ENCODE measurements at regions not wholly inside any gene's neighbourhood (a gene's known extent, or its start where the extent isn't known, plus 50 kb on each side); places are given as distances from the start of the nearest gene placed in this dataset.
A peak's percentile ranks its signal among the peaks of the same experiment; 100 is the strongest.

GRCh38 chr10:4639960-4640359 is 186.0 kb upstream of the AKR1E2 start:
- Histone ChIP-seq H3K4me3 (ENCODE audit: control insufficient read depth in 2 of 3, extremely low read depth in 1 of 3, insufficient read depth in 2 of 3, low read depth in 1 of 3, low read length in 3 of 3) (no peak overlapping the region), H3K27ac (ENCODE audit: control insufficient read depth, insufficient read depth, low read length) (no peak overlapping the region), H3K9ac (ENCODE audit: control insufficient read depth, extremely low read depth, insufficient read depth, low read length) (no peak overlapping the region), H3K9me1 (ENCODE audit: control insufficient read depth, extremely low read depth, insufficient read depth, low read length) (no peaks in the 10 kb centered on the region), H3K27me3 (ENCODE audit: control insufficient read depth, extremely low read depth, insufficient read depth, low read length) (no peaks in the 10 kb centered on the region), H2AFZ (ENCODE audit: control insufficient read depth, low read length) (no peak overlapping the region), H3K9me3 (ENCODE audit: control insufficient read depth, low read depth, low read length) (no peaks in the 10 kb centered on the region), H3K36me3 (ENCODE audit: control insufficient read depth in 2 of 2, extremely low read depth in 1 of 2, insufficient read depth in 2 of 2, low read length in 2 of 2) (no peaks in the 10 kb centered on the region), H4K20me1 (ENCODE audit: control insufficient read depth, extremely low read depth, insufficient read depth, low read length) (no peaks in the 10 kb centered on the region), H3K4me2 (ENCODE audit: control insufficient read depth, extremely low read depth, insufficient read depth, low read depth, low read length) (no peak overlapping the region), H3K4me1 (ENCODE audit: control insufficient read depth, extremely low read depth, insufficient read depth, low read length) (peaks cover 4% of the 10 kb centered on the region), H3K79me2 (ENCODE audit: control insufficient read depth, insufficient read depth, low read length) (no peaks in the 10 kb centered on the region)
- FAIRE-seq (peak; percentile 32), DNase-seq (ENCODE audit: low read depth, low spot score) (no peak)
- TF ChIP-seq EZH2 (IDR thresholded peaks at IDR 0.05; ENCODE audit: low read length) = no peak
- dilution Hi-C loops (cut with MboI; ENCODE audit: extremely low pct_ligation_motif_present, low sequenced_read_pairs) = no loop called here

- no peak overlapping the region for H3K4me3 ChIP-seq (ENCODE audit: control insufficient read depth in 2 of 3, extremely low read depth in 1 of 3, insufficient read depth in 2 of 3, low read depth in 1 of 3, low read length in 3 of 3)
- H3K79me2 ChIP-seq (ENCODE audit: control insufficient read depth, insufficient read depth, low read length) = no peaks in the 10 kb centered on the region
- peaks cover 0 to 2% of the 10 kb centered on the region in 2 experiments for H3K36me3 ChIP-seq (ENCODE audit: control insufficient read depth in 2 of 2, extremely low read depth in 1 of 2, insufficient read depth in 2 of 2, low read length in 2 of 2)
- peaks cover 4% of the 10 kb centered on the region for H3K4me1 ChIP-seq (ENCODE audit: control insufficient read depth, extremely low read depth, insufficient read depth, low read length)
- FAIRE-seq (no peak), DNase-seq (ENCODE audit: low read depth, low spot score) (no peak)
- H3K9me1 ChIP-seq (ENCODE audit: control insufficient read depth, extremely low read depth, insufficient read depth, low read length) = no peaks in the 10 kb centered on the region
- no peak overlapping the region for H3K4me2 ChIP-seq (ENCODE audit: control insufficient read depth, extremely low read depth, insufficient read depth, low read depth, low read length)
- no peak overlapping the region for H2AFZ ChIP-seq (ENCODE audit: control insufficient read depth, low read length)
- H3K9me3 ChIP-seq (ENCODE audit: control insufficient read depth, low read depth, low read length) = no peaks in the 10 kb centered on the region
- no peak overlapping the region for H3K27ac ChIP-seq (ENCODE audit: control insufficient read depth, insufficient read depth, low read length)
- no peaks in the 10 kb centered on the region for H3K27me3 ChIP-seq (ENCODE audit: control insufficient read depth, extremely low read depth, insufficient read depth, low read length)
- dilution Hi-C loops (cut with MboI; ENCODE audit: extremely low pct_ligation_motif_present, low sequenced_read_pairs) = no loop called here
- H4K20me1 ChIP-seq (ENCODE audit: control insufficient read depth, extremely low read depth, insufficient read depth, low read length) = no peaks in the 10 kb centered on the region
- H3K9ac ChIP-seq (ENCODE audit: control insufficient read depth, extremely low read depth, insufficient read depth, low read length) = no peak overlapping the region
- TF ChIP-seq EZH2 (IDR thresholded peaks at IDR 0.05; ENCODE audit: low read length) (no peak), CTCF (optimal IDR thresholded peaks at IDR 0.05 in 1 of 3, IDR thresholded peaks at IDR 0.05 in 1 of 3, conservative IDR thresholded peaks at IDR 0.05 in 1 of 3; ENCODE audit: extremely low read depth in 1 of 3, insufficient read depth in 2 of 3, low read length in 3 of 3) (no peak)
Observed at GRCh38 chr10:4638099-4638498, 187.9 kb upstream of the AKR1E2 start.

DNA sequence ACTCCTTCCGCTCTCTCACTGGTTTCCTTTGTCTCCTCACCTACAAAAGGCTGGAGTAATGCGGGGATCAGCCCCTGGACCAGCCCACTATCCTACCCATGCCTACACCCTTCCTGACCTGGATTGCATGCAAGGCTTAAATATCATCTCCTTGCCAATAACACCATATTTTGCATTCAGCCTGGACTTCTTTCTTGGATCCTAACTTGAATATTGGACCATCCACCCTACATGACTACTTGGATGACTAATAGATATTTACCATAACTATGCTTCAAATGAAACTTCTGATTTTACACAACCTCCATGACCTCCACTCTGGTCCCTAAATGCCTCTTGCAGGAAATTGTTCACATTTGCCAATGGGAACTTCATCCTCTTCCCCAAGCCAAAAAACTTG is 188.3 kb upstream of the AKR1E2 start:
- Histone ChIP-seq H3K4me1 (ENCODE audit: control insufficient read depth, extremely low read depth, insufficient read depth, low read length) (peaks cover 4% of the 10 kb centered on the region), H3K4me2 (ENCODE audit: control insufficient read depth, extremely low read depth, insufficient read depth, low read depth, low read length) (no peak overlapping the region), H4K20me1 (ENCODE audit: control insufficient read depth, extremely low read depth, insufficient read depth, low read length) (no peaks in the 10 kb centered on the region), H3K27me3 (ENCODE audit: control insufficient read depth, extremely low read depth, insufficient read depth, low read length) (no peaks in the 10 kb centered on the region), H3K9me3 (ENCODE audit: control insufficient read depth, low read depth, low read length) (no peaks in the 10 kb centered on the region), H3K9ac (ENCODE audit: control insufficient read depth, extremely low read depth, insufficient read depth, low read length) (no peak overlapping the region), H3K36me3 (ENCODE audit: control insufficient read depth in 2 of 2, extremely low read depth in 1 of 2, insufficient read depth in 2 of 2, low read length in 2 of 2) (peaks cover 0 to 2% of the 10 kb centered on the region in 2 experiments), H3K79me2 (ENCODE audit: control insufficient read depth, insufficient read depth, low read length) (no peaks in the 10 kb centered on the region), H3K4me3 (ENCODE audit: control insufficient read depth in 2 of 3, extremely low read depth in 1 of 3, insufficient read depth in 2 of 3, low read depth in 1 of 3, low read length in 3 of 3) (no peak overlapping the region), H3K27ac (ENCODE audit: control insufficient read depth, insufficient read depth, low read length) (no peak overlapping the region), H2AFZ (ENCODE audit: control insufficient read depth, low read length) (no peak overlapping the region), H3K9me1 (ENCODE audit: control insufficient read depth, extremely low read depth, insufficient read depth, low read length) (no peaks in the 10 kb centered on the region)
- DNase-seq (ENCODE audit: low read depth, low spot score) (no peak), FAIRE-seq (no peak)
- dilution Hi-C loops (cut with MboI; ENCODE audit: extremely low pct_ligation_motif_present, low sequenced_read_pairs) = no loop called here
- TF ChIP-seq EZH2 (IDR thresholded peaks at IDR 0.05; ENCODE audit: low read length) = no peak
- no peak for TF ChIP-seq CTCF (optimal IDR thresholded peaks at IDR 0.05 in 1 of 3, IDR thresholded peaks at IDR 0.05 in 1 of 3, conservative IDR thresholded peaks at IDR 0.05 in 1 of 3; ENCODE audit: extremely low read depth in 1 of 3, insufficient read depth in 2 of 3, low read length in 3 of 3)

Measured in keratinocyte (primary cell).